HepG2 (cell line): ENCODE measurements at regions not wholly inside any gene's neighbourhood (a gene's known extent, or its start where the extent isn't known, plus 50 kb on each side); places are given as distances from the start of the nearest gene placed in this dataset.

Experiments used
- ARNT ChIP-seq: fragments of 450-650 bp; IDR thresholded peaks from 2 replicates; pipeline ENCODE4 v1.6.1; 2017
- ELF3 ChIP-seq: IDR thresholded peaks from 2 replicates; pipeline ENCODE4 v1.6.1; 2016; ENCODE audit warnings: missing genetic modification reagents, missing compliant biosample characterization
- HNRNPLL ChIP-seq: fragments of 200-400 bp; formaldehyde crosslinking; IDR thresholded peaks from 2 replicates; pipeline ENCODE4 v1.6.1; 2017; ENCODE audit warnings: mild to moderate bottlenecking, low read depth, low read length; ENCODE audit not compliant: poor library complexity, severe bottlenecking
- MAZ ChIP-seq, 2 experiments: sonication (generic) in 1 of 2; formaldehyde crosslinking in 1 of 2; IDR thresholded peaks; 2 replicates each; pipeline versions ENCODE4 v1.5.0 to v1.6.1; 2012 to 2020; ENCODE audit warnings: low read depth in 2 of 2, mild to moderate bottlenecking in 2 of 2, borderline replicate concordance in 1 of 2, improper control_type of control experiment in 1 of 2, low read length in 1 of 2, missing genetic modification reagents in 1 of 2, moderate library complexity in 1 of 2
- MED13 ChIP-seq: sonication (generic); formaldehyde crosslinking; IDR thresholded peaks from 2 replicates; pipeline ENCODE4 v1.5.0; 2020; ENCODE audit warnings: missing genetic modification reagents
- MED8 ChIP-seq: sonication (generic); formaldehyde crosslinking; IDR thresholded peaks from 2 replicates; pipeline ENCODE4 v1.8.1; 2023; ENCODE audit warnings: mild to moderate bottlenecking, missing genetic modification reagents; ENCODE audit not compliant: insufficient replicate concordance
- NPAS2 ChIP-seq: sonication (generic); formaldehyde crosslinking; IDR thresholded peaks from 2 replicates; pipeline ENCODE4 v1.8.0; 2022; ENCODE audit warnings: mild to moderate bottlenecking, missing genetic modification reagents, borderline replicate concordance
- SOX5 ChIP-seq: IDR thresholded peaks from 2 replicates; pipeline ENCODE4 v1.6.1; 2016; ENCODE audit warnings: borderline replicate concordance
- ZNF10 ChIP-seq: sonication (generic); formaldehyde crosslinking; IDR thresholded peaks from 2 replicates; pipeline ENCODE4 v1.4.0; 2020; ENCODE audit warnings: mild to moderate bottlenecking, low read depth, missing genetic modification reagents, borderline replicate concordance
- ZNF678 ChIP-seq: sonication (generic); formaldehyde crosslinking; IDR thresholded peaks from 2 replicates; pipeline ENCODE4 v1.4.0; 2020; ENCODE audit warnings: mild to moderate bottlenecking, missing genetic modification reagents
- ZNF746 ChIP-seq: sonication (generic); formaldehyde crosslinking; IDR thresholded peaks from 2 replicates; pipeline ENCODE4 v1.8.0; 2022; ENCODE audit warnings: mild to moderate bottlenecking, missing genetic modification reagents
- TF ChIP-seq, protein P1 (sequence below), 2 experiments: fragments of 450-650 bp in 1 of 2; sonication (generic) in 1 of 2; formaldehyde crosslinking in 1 of 2; IDR thresholded peaks; 2 replicates each; pipeline versions ENCODE4 v1.6.1 to v1.8.0; 2016 to 2022; ENCODE audit warnings: antibody characterized with exemption in 1 of 2, mild to moderate bottlenecking in 1 of 2, missing genetic modification reagents in 1 of 2
- TF ChIP-seq, protein P2 (sequence below): sonication (generic); formaldehyde crosslinking; IDR thresholded peaks from 2 replicates; pipeline ENCODE4 v1.8.0; 2022; ENCODE audit warnings: mild to moderate bottlenecking, missing genetic modification reagents, moderate library complexity
- TF ChIP-seq, protein P3 (sequence below): sonication (generic); formaldehyde crosslinking; IDR thresholded peaks from 2 replicates; pipeline ENCODE4 v1.8.1; 2022; ENCODE audit warnings: low read depth, mild to moderate bottlenecking, missing genetic modification reagents

DNA sequence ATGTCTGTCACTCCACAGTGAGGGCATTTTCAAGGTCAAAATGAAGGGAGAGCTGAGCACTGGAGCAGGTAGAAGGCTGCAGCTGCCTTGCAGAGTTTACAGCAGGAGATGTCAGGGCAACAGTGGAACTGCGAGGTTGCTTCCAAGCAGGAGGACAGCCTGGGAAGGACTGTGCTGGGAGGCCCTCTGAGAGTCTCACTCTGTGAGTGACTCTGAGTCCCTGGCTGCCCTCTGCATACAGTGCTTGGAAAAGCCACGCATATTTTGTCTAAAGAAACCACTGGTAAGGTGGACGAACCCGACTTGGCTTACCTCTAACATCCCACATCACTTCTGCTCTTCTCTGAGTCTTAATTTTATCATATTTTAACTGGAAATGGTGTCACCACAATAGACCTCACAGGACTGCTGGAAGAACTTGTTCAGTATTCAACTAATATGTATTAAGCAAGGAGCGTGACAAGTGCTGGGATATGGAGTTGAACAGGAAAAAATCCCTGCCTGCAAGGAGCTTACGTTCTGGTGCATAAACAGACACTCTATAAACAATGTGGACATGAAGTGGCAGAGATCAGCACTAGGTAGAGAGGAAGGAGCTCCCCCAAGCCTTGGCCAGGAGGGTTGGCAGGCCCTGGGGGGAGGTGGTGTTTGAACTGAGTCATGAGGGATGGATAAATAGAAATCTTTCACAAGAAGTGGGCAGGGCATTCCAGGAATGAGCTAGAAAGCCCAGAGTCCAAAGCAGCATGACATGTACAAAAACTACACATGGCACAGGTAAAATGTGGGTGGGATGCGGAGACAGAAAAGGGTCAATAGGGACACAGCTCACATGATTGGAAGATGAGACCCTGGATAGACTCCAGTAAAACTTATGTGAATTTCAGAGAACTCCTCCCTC lies 64.0 kb upstream of the FOXE1 start (continued):
- TF ChIP-seq, protein P1, sequence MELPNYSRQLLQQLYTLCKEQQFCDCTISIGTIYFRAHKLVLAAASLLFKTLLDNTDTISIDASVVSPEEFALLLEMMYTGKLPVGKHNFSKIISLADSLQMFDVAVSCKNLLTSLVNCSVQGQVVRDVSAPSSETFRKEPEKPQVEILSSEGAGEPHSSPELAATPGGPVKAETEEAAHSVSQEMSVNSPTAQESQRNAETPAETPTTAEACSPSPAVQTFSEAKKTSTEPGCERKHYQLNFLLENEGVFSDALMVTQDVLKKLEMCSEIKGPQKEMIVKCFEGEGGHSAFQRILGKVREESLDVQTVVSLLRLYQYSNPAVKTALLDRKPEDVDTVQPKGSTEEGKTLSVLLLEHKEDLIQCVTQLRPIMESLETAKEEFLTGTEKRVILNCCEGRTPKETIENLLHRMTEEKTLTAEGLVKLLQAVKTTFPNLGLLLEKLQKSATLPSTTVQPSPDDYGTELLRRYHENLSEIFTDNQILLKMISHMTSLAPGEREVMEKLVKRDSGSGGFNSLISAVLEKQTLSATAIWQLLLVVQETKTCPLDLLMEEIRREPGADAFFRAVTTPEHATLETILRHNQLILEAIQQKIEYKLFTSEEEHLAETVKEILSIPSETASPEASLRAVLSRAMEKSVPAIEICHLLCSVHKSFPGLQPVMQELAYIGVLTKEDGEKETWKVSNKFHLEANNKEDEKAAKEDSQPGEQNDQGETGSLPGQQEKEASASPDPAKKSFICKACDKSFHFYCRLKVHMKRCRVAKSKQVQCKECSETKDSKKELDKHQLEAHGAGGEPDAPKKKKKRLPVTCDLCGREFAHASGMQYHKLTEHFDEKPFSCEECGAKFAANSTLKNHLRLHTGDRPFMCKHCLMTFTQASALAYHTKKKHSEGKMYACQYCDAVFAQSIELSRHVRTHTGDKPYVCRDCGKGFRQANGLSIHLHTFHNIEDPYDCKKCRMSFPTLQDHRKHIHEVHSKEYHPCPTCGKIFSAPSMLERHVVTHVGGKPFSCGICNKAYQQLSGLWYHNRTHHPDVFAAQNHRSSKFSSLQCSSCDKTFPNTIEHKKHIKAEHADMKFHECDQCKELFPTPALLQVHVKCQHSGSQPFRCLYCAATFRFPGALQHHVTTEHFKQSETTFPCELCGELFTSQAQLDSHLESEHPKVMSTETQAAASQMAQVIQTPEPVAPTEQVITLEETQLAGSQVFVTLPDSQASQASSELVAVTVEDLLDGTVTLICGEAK (IDR thresholded peaks at IDR 0.05) = no peak
- TF ChIP-seq, protein P1 (CRISPR knock-in tag; IDR thresholded peaks at IDR 0.05) = no peak; the same call in 1 of the 2 replicates
- TF ChIP-seq, protein P2, sequence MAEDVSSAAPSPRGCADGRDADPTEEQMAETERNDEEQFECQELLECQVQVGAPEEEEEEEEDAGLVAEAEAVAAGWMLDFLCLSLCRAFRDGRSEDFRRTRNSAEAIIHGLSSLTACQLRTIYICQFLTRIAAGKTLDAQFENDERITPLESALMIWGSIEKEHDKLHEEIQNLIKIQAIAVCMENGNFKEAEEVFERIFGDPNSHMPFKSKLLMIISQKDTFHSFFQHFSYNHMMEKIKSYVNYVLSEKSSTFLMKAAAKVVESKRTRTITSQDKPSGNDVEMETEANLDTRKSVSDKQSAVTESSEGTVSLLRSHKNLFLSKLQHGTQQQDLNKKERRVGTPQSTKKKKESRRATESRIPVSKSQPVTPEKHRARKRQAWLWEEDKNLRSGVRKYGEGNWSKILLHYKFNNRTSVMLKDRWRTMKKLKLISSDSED = no peak
- TF ChIP-seq NPAS2 (CRISPR knock-in tag) (no peak), MAZ (IDR thresholded peaks at IDR 0.05; ENCODE audit: borderline replicate concordance, low read depth, low read length) (no peak), MAZ (CRISPR knock-in tag; IDR thresholded peaks at IDR 0.05; ENCODE audit: low read depth) (no peak), HNRNPLL (no peak), MED8 (CRISPR knock-in tag) (no peak), ARNT (no peak), SOX5 (CRISPR knock-in tag) (peak; percentile 9; the same call in 1 of the 2 replicates), ELF3 (CRISPR knock-in tag) (peak; percentile 31), ZNF678 (CRISPR knock-in tag) (no peak), ZNF746 (CRISPR knock-in tag) (no peak), ZNF10 (CRISPR knock-in tag) (no peak), MED13 (no peak)
- TF ChIP-seq, protein P3, sequence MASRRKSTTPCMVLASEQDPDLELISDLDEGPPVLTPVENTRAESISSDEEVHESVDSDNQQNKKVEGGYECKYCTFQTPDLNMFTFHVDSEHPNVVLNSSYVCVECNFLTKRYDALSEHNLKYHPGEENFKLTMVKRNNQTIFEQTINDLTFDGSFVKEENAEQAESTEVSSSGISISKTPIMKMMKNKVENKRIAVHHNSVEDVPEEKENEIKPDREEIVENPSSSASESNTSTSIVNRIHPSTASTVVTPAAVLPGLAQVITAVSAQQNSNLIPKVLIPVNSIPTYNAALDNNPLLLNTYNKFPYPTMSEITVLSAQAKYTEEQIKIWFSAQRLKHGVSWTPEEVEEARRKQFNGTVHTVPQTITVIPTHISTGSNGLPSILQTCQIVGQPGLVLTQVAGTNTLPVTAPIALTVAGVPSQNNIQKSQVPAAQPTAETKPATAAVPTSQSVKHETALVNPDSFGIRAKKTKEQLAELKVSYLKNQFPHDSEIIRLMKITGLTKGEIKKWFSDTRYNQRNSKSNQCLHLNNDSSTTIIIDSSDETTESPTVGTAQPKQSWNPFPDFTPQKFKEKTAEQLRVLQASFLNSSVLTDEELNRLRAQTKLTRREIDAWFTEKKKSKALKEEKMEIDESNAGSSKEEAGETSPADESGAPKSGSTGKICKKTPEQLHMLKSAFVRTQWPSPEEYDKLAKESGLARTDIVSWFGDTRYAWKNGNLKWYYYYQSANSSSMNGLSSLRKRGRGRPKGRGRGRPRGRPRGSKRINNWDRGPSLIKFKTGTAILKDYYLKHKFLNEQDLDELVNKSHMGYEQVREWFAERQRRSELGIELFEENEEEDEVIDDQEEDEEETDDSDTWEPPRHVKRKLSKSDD (CRISPR knock-in tag) = no peak
